ENCODE measurements at regions not wholly inside any gene's neighbourhood (a gene's known extent, or its start where the extent isn't known, plus 50 kb on each side); places are given as distances from the start of the nearest gene placed in this dataset.

DNA sequence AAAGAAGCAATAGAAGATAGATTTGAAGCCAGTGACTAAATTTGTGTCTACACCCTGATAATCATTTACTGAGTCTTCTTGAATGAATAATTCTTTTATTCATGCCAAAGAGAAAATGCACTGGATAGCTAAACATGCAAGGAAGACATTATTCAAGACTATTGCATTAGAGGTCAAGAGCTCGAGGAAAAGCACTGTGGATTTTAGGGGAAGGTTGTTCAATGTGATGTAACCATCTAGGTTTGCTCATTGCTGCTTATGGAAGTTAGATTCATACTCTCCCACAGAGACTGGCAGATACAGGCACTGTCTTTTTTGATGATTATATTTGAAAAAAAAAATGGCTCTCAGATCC is 682.1 kb downstream of the KCNA4 start:
- DNase-seq (ENCODE audit: insufficient read length, low spot score) (no peak), FAIRE-seq (no peak)
- TF ChIP-seq, protein P1, sequence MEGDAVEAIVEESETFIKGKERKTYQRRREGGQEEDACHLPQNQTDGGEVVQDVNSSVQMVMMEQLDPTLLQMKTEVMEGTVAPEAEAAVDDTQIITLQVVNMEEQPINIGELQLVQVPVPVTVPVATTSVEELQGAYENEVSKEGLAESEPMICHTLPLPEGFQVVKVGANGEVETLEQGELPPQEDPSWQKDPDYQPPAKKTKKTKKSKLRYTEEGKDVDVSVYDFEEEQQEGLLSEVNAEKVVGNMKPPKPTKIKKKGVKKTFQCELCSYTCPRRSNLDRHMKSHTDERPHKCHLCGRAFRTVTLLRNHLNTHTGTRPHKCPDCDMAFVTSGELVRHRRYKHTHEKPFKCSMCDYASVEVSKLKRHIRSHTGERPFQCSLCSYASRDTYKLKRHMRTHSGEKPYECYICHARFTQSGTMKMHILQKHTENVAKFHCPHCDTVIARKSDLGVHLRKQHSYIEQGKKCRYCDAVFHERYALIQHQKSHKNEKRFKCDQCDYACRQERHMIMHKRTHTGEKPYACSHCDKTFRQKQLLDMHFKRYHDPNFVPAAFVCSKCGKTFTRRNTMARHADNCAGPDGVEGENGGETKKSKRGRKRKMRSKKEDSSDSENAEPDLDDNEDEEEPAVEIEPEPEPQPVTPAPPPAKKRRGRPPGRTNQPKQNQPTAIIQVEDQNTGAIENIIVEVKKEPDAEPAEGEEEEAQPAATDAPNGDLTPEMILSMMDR (IDR thresholded peaks at IDR 0.05; ENCODE audit: insufficient read depth, missing control alignments): no peak

DNA sequence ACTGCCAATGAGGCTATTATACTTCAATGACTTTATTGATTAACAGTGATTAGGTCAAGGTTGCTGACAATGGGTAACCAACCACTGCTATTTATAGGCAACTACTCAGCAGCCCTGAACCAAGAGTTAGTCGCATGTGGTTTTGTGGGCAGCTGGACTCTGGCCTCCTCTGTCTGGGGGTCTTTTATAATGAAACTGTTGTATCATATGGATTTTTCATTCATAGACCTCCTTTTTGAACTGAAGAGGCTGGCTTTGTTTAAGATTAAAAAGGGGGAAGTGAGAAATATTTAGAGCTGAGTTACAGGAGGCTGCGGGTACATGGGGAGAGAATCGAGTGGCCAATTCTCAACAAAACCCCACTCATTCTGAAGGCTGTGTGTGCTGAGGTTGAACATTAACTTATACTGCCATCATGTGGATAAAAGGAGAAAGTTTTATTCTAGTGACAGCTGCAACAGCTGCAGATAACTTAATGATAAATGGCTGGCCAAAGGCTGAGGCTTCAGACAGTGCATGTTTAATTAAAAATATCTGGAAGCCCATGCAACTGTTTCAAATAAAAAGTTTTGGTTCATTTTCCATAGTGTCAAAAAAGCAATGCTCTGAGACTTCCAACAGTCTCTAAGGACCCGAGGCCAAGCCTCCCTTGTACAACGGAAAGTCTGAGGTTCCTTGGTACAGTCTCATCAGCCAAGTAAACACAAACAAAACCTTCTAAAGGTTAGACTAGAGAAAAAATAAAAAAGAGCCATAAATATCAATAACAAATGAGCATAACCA is 682.6 kb downstream of the KCNA4 start:
- DNase-seq (ENCODE audit: insufficient read length, low spot score) (peak; percentile 21), FAIRE-seq (peak; percentile 29)
- TF ChIP-seq, protein P1 (IDR thresholded peaks at IDR 0.05; ENCODE audit: insufficient read depth, missing control alignments): peak; percentile 73

DNA sequence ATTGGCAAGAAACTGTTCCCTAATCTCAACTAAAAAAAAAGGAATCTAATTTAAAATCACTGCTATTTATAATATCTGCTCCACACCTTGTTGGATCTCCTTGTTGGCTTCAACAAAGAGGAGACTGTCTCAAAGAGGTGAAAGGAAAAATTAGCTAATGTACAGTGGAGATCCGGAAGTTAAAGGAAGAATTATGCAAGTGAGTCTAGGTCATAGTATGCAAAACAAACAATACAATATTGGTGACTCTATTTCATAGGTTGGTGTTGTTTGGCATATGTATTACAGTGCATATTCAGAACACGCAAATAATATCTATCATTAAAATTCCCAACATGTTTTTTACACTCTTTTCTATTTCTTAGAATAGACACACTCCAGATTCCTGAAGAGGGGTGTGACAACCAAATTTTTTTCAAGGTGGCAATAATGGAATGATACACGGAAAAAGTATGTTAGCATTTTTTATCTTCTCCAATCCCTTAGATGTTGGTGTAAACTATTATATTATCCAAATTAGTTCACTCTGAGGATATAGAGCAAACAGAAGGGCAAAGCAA is 685.3 kb downstream of the KCNA4 start:
- DNase-seq (ENCODE audit: insufficient read length, low spot score): no peak
- TF ChIP-seq, protein P1 (IDR thresholded peaks at IDR 0.05; ENCODE audit: insufficient read depth, missing control alignments): no peak
- no peak for FAIRE-seq

DNA sequence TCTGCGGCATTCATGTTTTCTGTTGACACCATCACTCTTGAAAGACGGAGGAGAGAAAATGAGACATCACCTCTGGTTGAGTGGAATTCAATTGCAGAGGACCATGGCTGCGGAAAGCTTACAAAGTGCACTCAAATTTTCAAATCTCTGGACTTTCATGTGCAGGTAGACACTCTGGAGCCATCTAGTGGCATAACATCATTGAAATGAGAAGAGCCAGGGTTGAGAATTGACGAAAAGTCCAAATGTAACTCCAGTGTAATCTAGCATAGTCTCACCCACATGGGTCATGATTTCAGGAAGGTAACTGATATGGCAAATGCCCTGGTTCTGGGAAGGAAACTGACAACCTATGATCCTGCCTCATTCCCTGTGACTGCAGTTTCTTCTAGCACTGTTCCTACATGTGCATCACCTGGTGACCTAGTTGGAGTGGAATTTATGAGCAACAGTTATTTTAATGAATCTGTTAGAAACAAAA is 687.8 kb downstream of the KCNA4 start:
- TF ChIP-seq, protein P1 (IDR thresholded peaks at IDR 0.05; ENCODE audit: insufficient read depth, missing control alignments): peak; percentile 79
- FAIRE-seq (peak; percentile 76), DNase-seq (ENCODE audit: insufficient read length, low spot score) (no peak)

DNA sequence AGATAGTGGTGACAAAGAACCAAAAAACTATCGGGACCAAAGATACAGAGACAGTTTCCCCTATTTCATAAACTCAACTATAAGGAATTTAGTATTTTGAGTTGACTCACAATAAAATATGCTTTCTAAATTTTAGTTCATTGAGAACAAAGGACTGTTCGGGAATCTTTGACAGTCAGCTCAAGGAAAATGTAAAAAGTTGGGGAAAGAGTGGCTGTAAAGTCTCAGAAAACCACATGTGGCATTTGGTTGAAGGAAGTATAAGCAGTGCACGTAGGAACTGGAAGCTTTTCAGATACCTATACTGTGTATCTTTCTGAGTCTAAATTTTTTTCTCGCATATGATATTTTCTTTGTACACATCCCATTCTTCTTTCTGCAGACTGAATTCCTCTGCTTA is 688.9 kb downstream of the KCNA4 start:
- DNase-seq (ENCODE audit: insufficient read length, low spot score): no peak
- FAIRE-seq: no peak
- TF ChIP-seq, protein P1 (IDR thresholded peaks at IDR 0.05; ENCODE audit: insufficient read depth, missing control alignments): no peak

DNA sequence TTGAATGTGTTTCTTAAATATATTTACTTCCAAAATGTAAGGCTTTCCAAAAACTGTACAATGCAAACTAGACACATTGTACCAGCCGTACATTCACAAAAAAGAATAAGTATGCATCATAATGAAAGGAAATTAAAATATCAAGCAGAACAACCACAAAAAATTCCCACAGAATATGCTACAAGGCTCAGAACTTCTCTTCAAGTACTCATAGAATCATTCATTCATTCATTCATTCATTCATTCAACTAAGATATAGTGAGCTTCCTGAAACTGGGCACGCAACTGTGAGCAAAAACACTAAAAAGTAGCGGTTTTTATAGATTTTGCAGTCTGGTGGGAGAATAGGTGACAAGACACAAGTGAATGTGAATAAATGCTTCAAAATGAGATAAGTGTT is 690.1 kb downstream of the KCNA4 start:
- TF ChIP-seq, protein P1 (IDR thresholded peaks at IDR 0.05; ENCODE audit: insufficient read depth, missing control alignments): no peak
- FAIRE-seq: no peak
- DNase-seq (ENCODE audit: insufficient read length, low spot score): no peak

DNA sequence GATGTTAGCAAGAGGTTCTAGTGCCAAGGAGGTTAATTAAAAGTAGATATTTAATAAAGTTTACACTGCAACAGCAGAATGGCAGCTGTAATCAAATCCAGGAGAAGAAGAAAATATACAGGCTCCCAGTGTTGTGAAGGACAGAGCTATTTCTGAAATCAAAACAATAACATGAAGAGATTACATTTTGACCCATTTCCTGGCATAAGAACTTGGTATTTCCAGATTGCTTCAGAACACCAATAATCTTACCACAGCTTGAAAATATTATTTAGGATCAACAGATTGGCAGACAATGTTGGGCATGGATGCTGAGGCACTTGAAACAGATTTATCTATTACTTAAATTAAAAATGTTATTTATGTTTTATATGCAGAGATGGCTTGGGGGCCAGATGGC is 692.5 kb downstream of the KCNA4 start:
- TF ChIP-seq, protein P1 (IDR thresholded peaks at IDR 0.05; ENCODE audit: insufficient read depth, missing control alignments): no peak
- DNase-seq (ENCODE audit: insufficient read length, low spot score) (no peak), FAIRE-seq (no peak)

Measured in D721Med (cell line).